Mesothelial cell of epicardium (in vitro differentiated cells): ENCODE measurements at regions not wholly inside any gene's neighbourhood (a gene's known extent, or its start where the extent isn't known, plus 50 kb on each side); places are given as distances from the start of the nearest gene placed in this dataset.
"Not testable (repeated sequence)": the region's sequence is repeated elsewhere in the genome, so short reads cannot be mapped to it uniquely, and the experiment has no call there.

ENCODE experiments used
- DNase-seq, 2 experiments: peaks; one replicate each; pipeline ENCODE4 v3.0.0; 2021; ENCODE audit warnings: low spot score in 2 of 2; ENCODE audit not compliant: unreplicated experiment in 2 of 2
- H3K27ac Mint-ChIP-seq: 2 replicates; pipeline ENCODE4 v1.8.0; 2021; ENCODE audit warnings: mixed read lengths
- H3K27me3 Mint-ChIP-seq: 2 replicates; pipeline ENCODE4 v1.8.0; 2021; ENCODE audit warnings: low read depth, mixed read lengths
- H3K36me3 Mint-ChIP-seq: 2 replicates; pipeline ENCODE4 v1.8.0; 2021; ENCODE audit warnings: mixed read lengths
- H3K4me1 Mint-ChIP-seq: 2 replicates; pipeline ENCODE4 v1.8.0; 2021; ENCODE audit warnings: mixed read lengths
- H3K4me3 Mint-ChIP-seq: 2 replicates; pipeline ENCODE4 v1.8.0; 2021; ENCODE audit warnings: mild to moderate bottlenecking, moderate library complexity, mixed read lengths
- H3K9me3 Mint-ChIP-seq: 2 replicates; pipeline ENCODE4 v1.8.0; 2021; ENCODE audit warnings: mixed read lengths
- TF ChIP-seq, protein P1 (sequence below): fragments of 200-600 bp; sonication (generic); IDR thresholded peaks from one replicate; pipeline ENCODE4 v1.5.0; 2021; ENCODE audit warnings: antibody characterized with exemption; ENCODE audit not compliant: unreplicated experiment

DNA sequence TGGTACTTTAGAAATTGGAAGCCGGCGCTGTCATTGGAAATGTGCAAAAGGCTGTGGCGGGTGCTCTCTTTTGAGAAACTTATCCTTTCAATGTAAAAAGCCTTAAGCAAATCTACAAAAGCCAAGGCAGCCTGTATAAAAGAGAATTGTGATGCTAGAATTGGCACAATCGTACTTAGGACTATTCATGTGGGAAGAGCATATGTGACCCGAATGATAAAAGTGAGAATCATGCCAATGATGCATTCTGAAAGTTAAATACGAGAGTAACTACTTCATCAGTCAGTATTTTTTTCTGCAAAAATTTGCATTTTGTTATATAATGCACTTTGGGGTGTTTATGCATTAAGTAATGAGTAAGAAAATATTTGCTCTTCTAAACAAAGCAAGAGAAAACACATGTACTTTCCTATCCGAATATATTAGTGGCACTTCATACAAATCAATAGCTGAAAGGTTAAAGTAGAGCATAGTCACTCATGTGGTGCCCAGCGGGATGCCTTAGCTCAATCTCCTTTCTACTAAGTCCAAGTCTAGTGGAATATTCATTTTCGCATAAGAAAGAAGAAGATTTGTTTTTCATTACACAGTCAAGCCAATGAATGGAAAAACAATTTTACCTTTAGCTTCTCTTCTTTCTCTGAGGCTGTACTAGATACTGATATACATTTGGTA lies 1256.6 kb upstream of the B3GALT2 start:
- peaks cover 3% of the 10 kb centered on the region for H3K4me1 Mint-ChIP-seq
- H3K36me3 Mint-ChIP-seq = no peaks in the 10 kb centered on the region
- peaks cover 4% of the 10 kb centered on the region for H3K27me3 Mint-ChIP-seq
- H3K27ac Mint-ChIP-seq = no peak overlapping the region
- no peak overlapping the region for H3K4me3 Mint-ChIP-seq
- TF ChIP-seq, protein P1, sequence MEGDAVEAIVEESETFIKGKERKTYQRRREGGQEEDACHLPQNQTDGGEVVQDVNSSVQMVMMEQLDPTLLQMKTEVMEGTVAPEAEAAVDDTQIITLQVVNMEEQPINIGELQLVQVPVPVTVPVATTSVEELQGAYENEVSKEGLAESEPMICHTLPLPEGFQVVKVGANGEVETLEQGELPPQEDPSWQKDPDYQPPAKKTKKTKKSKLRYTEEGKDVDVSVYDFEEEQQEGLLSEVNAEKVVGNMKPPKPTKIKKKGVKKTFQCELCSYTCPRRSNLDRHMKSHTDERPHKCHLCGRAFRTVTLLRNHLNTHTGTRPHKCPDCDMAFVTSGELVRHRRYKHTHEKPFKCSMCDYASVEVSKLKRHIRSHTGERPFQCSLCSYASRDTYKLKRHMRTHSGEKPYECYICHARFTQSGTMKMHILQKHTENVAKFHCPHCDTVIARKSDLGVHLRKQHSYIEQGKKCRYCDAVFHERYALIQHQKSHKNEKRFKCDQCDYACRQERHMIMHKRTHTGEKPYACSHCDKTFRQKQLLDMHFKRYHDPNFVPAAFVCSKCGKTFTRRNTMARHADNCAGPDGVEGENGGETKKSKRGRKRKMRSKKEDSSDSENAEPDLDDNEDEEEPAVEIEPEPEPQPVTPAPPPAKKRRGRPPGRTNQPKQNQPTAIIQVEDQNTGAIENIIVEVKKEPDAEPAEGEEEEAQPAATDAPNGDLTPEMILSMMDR = no peak
- peaks cover 19% of the 10 kb centered on the region for H3K9me3 Mint-ChIP-seq
- DNase-seq = no peak

DNA sequence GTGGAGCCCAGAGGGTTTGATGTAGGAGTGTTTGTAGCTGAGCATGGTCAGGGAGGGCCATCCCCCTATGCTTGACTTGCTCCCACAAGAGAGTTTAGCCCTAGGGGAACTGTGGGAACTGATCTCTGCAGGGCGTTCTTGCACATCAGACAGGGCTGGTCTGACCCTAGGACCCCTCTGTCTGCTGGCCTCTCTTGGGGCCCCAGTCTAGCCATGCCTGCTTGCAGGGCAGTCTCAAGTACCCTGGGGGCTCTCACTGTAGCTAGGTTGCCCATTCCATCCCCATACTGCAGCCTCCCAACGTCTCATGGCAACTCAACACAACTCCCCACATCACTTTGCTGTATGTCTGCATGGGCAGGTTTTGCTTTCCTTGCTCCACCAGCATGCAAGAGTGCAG lies 1250.7 kb upstream of the B3GALT2 start:
- H3K4me3 Mint-ChIP-seq = no peak overlapping the region
- no peaks in the 10 kb centered on the region for H3K36me3 Mint-ChIP-seq
- H3K27ac Mint-ChIP-seq = no peak overlapping the region
- no peaks in the 10 kb centered on the region for H3K4me1 Mint-ChIP-seq
- peaks cover 2% of the 10 kb centered on the region for H3K27me3 Mint-ChIP-seq
- no peak for DNase-seq
- TF ChIP-seq, protein P1 = no peak
- H3K9me3 Mint-ChIP-seq = peaks cover 26% of the 10 kb centered on the region

DNA sequence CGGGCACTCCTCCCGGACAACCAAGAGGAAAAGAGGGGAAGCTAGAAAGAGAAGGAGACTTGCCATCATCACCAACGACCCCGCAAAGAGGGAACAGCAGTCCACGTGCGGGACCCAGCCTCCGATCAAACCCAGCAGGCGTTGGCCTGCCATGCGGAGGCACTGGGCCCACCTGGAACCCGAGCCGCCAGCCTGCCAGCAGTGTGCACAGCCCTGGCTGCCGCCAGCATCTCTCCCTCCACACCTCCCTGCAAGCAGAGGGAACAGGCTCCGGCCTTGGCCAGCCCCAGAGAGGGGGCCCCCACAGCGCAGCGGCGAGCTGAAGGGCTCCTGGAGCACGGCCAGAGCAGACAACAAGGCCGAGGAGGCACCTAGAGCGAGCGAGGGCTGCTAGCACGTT lies 1244.7 kb upstream of the B3GALT2 start:
- no peaks in the 10 kb centered on the region for H3K4me1 Mint-ChIP-seq
- H3K4me3 Mint-ChIP-seq = no peak overlapping the region
- H3K27ac Mint-ChIP-seq = no peak overlapping the region
- DNase-seq = no peak
- no peaks in the 10 kb centered on the region for H3K36me3 Mint-ChIP-seq
- no peaks in the 10 kb centered on the region for H3K27me3 Mint-ChIP-seq
- TF ChIP-seq, protein P1 = no peak
- peaks cover 2% of the 10 kb centered on the region for H3K9me3 Mint-ChIP-seq

DNA sequence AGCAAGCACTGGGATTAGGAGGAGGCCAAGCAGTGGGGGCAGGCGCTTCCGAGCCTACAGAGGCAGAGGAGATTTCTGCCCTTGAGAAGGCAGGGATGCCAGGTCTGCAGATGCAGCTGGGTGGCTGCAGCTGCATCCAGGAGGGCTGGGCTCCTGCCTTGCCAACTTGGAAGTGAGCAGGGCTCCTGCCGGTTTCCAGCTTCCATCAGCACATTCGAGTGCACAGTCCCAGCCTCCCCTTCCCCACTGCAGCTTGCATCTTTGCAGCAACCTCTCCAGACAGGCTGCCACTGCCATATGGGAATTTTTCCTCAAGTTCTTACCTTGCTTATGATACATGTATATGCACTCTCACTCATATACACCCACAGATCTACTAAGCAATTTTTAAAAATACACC lies 1234.3 kb upstream of the B3GALT2 start:
- TF ChIP-seq, protein P1 = no peak
- Mint-ChIP-seq H3K9me3 (peaks cover 39% of the 10 kb centered on the region), H3K4me3 (no peak overlapping the region), H3K36me3 (no peaks in the 10 kb centered on the region), H3K27me3 (no peaks in the 10 kb centered on the region), H3K27ac (no peak overlapping the region), H3K4me1 (no peaks in the 10 kb centered on the region)
- no peak for DNase-seq

DNA sequence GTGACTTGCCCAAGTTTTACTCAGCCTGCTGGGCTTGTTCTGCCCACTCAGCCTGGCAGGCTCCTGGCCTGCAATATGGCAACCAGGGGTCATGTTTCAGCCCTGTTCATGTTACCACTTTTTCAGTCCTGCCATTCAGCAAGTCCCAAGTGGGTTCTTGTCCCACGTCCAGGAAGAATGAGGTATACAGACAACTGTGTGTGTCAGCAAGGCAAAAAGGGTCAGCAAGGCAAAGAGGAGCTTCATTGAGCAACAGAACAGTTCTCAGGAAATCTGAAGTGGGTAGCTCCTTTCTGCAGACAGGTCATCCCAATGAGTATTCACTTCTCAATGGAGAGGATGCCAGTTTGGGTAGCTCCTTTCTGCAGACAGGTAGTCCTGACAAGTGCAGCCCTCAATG lies 1233.3 kb upstream of the B3GALT2 start:
- Mint-ChIP-seq H3K9me3 (peaks cover 40% of the 10 kb centered on the region), H3K4me1 (no peaks in the 10 kb centered on the region), H3K27me3 (no peaks in the 10 kb centered on the region), H3K4me3 (no peak overlapping the region), H3K36me3 (no peaks in the 10 kb centered on the region), H3K27ac (no peak overlapping the region)
- TF ChIP-seq, protein P1 = no peak
- no peak for DNase-seq

DNA sequence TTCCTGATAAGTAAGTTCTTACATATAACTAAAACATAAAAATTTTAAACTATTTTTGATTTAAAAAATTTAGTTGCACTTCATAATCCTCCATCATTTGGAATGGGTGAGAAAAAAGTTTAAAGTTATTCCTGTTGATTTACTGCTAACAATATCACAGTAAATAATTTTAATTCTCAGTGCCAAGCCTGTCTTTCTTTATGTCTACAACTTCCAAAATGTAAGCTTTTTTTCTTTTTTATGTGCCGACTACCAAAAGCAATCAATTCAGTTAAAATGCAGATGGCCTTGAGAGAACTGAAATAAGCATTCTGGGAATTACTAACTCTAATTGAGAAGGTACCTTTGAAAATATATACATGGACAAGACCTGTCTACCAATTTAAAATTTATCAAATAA lies 1224.3 kb upstream of the B3GALT2 start:
- no peaks in the 10 kb centered on the region for H3K27me3 Mint-ChIP-seq
- H3K9me3 Mint-ChIP-seq = peaks cover 19% of the 10 kb centered on the region
- no peak for DNase-seq
- no peaks in the 10 kb centered on the region for H3K36me3 Mint-ChIP-seq
- H3K4me3 Mint-ChIP-seq = no peak overlapping the region
- H3K27ac Mint-ChIP-seq = no peak overlapping the region
- peaks cover 8% of the 10 kb centered on the region for H3K4me1 Mint-ChIP-seq
- TF ChIP-seq, protein P1 = no peak

DNA sequence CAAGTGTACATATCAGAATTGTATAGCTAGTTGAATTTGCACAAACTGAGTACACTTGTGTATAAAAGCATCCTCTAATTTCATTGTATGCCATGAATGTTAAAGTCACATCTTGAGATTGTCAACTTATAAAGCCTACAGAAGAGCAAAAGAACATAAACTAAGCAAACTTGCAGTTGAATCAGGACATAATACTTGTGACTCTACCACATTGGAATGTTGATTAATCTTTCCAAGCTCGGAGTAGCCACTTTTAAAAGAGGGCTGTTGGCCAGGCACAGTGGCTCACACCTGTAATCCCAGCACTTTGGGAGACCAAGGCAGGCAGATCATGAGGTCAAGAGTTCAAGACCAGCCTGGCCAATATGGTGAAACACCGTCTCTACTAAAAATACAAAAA lies 1220.8 kb upstream of the B3GALT2 start:
- H3K36me3 Mint-ChIP-seq, DNase-seq, H3K4me3 Mint-ChIP-seq, H3K9me3 Mint-ChIP-seq, H3K27me3 Mint-ChIP-seq, H3K4me1 Mint-ChIP-seq: not testable (repeated sequence)
- peak overlapping the region; percentile 5 for H3K27ac Mint-ChIP-seq
